HG03432 (cell line): ENCODE measurements at regions not wholly inside any gene's neighbourhood (a gene's known extent, or its start where the extent isn't known, plus 50 kb on each side); places are given as distances from the start of the nearest gene placed in this dataset.

ENCODE experiments used
- ATAC-seq: cut with Tn5 transposase; IDR thresholded peaks from one replicate; pipeline ENCODE4 v1.9.1; 2021; ENCODE audit warnings: mild to moderate bottlenecking, moderate library complexity; ENCODE audit not compliant: unreplicated experiment

GRCh38 chr22:48950151-48950915, 877.3 kb downstream of the BRD1 start:
- ATAC-seq: no peak

GRCh38 chr22:48949375-48950149, 878.1 kb downstream of the BRD1 start:
- no peak for ATAC-seq

GRCh38 chr22:48948575-48949170, 879.0 kb downstream of the BRD1 start:
- ATAC-seq: no peak

- no peak for ATAC-seq
Observed at GRCh38 chr22:48947636-48948035, 880.0 kb downstream of the BRD1 start.

- no peak for ATAC-seq
Observed at GRCh38 chr22:48945621-48946458, 881.8 kb downstream of the BRD1 start.

- no peak for ATAC-seq
Observed at GRCh38 chr22:48944751-48945620, 882.7 kb downstream of the BRD1 start.

- ATAC-seq: no peak
Observed at GRCh38 chr22:48944433-48944750, 883.3 kb downstream of the BRD1 start.

GRCh38 chr22:48943567-48944432, 883.9 kb downstream of the BRD1 start:
- ATAC-seq: no peak

GRCh38 chr22:48942698-48943566, 884.7 kb downstream of the BRD1 start:
- no peak for ATAC-seq

GRCh38 chr22:48941903-48942575, 885.6 kb downstream of the BRD1 start:
- ATAC-seq: no peak

- no peak for ATAC-seq
Observed at GRCh38 chr22:48941033-48941902, 886.4 kb downstream of the BRD1 start.

- ATAC-seq: no peak
Observed at GRCh38 chr22:48940266-48941032, 887.2 kb downstream of the BRD1 start.

GRCh38 chr22:48939441-48940265, 888.0 kb downstream of the BRD1 start:
- no peak for ATAC-seq

GRCh38 chr22:48938741-48939140, 888.9 kb downstream of the BRD1 start:
- no peak for ATAC-seq

- ATAC-seq: no peak
Observed at GRCh38 chr22:48937032-48937639, 890.5 kb downstream of the BRD1 start.
